Psoas muscle (tissue), 7 donors: ENCODE measurements at regions not wholly inside any gene's neighbourhood (a gene's known extent, or its start where the extent isn't known, plus 50 kb on each side); places are given as distances from the start of the nearest gene placed in this dataset.

Experiments
- ATAC-seq, 4 donors: fragments of 200-7000 bp; cut with Tn5 transposase; one replicate each; pipeline ENCODE4 v1.9.1; 2020; ENCODE audit warnings: moderate library complexity in 3 of 4, mild to moderate bottlenecking in 2 of 4
- DNase-seq, 2 donors: peaks; one replicate each; pipeline ENCODE4 v3.0.0-alpha.2; 2020
- H3K27ac ChIP-seq: fragments of 200-600 bp; one replicate; pipeline ENCODE4 v1.8.0; 2022
- H3K27me3 ChIP-seq, 3 donors: fragments of 200-600 bp in 1 of 3; one replicate each; pipeline versions ENCODE4 v1.6.1 to v1.8.0; 2013 to 2022; ENCODE audit warnings: low read length in 2 of 3, mild to moderate bottlenecking in 2 of 3, moderate library complexity in 1 of 3; ENCODE audit not compliant: insufficient read depth in 3 of 3
- H3K36me3 ChIP-seq, 2 donors: fragments of 200-600 bp in 1 of 2; one replicate each; pipeline versions ENCODE4 v1.6.1 to v1.8.0; 2013 to 2022; ENCODE audit warnings: low read depth in 1 of 2, mild to moderate bottlenecking in 1 of 2, moderate library complexity in 1 of 2; ENCODE audit not compliant: insufficient read depth in 1 of 2
- H3K4me1 ChIP-seq: fragments of 200-600 bp; one replicate; pipeline ENCODE4 v1.8.0; 2022
- H3K4me3 ChIP-seq: fragments of 200-600 bp; one replicate; pipeline ENCODE4 v1.8.0; 2022; ENCODE audit warnings: mild to moderate bottlenecking
- H3K9me3 ChIP-seq: fragments of 200-600 bp; one replicate; pipeline ENCODE4 v1.8.0; 2022
- WGBS, 3 donors: extraction: QIAGEN DNeasy Blood & Tissue Kit; methylation state at CpG; one replicate each; pipeline versions ENCODE4 v1.1.6 to v1.1.7; 2013; 5-methylcytosine and 5-hydroxymethylcytosine counted together
- intact Hi-C, 2 donors: fragments of 100-400 bp; cut with DNase I; formaldehyde crosslinking; loops; one replicate each; pipeline versions ENCODE4 v1.11.0 to v1.14.2; 2022
- TF ChIP-seq, protein P1 (sequence below): fragments of 200-600 bp; IDR thresholded peaks from one replicate; pipeline ENCODE4 v1.8.0; 2022; ENCODE audit warnings: antibody characterized with exemption
- donor health status: healthy with polysubstance abuse.
- donor health status: DM: no; HTN: no; CAD: no; lungs with moderate emphysema.
- donor health status: Bipolar disorder and iron deficiency.
- donor health status: healthy.
- donor health status: DM: yes; HTN: yes; CAD: no.
- donor health status: DM: no; HTN: no; CAD: no.
- donor health status: DM: yes; HTN: yes; CAD: no.

DNA sequence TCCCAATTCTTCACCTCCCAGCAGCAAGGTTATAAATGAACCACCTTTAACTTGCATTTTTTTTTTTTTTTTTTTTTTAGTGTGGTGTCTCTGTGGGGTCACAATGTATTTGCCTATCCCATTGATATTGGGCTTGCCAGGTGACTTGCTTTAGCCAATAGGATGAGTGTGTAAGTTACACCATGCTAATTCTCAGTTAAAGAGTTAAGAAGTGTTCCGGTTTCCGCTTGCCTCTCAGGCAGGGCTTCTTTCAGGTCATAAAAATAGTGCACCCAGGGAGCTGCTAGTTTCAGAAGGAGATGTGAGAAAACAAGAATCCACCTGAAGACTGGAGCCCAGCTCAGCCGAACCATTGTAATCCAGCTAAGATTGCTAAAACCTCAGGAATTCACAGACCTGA is 84.2 kb upstream of the PTPRD start:
- Histone ChIP-seq H3K27me3 (no peaks in the 10 kb centered on the region), H3K27ac (no peak overlapping the region), H3K9me3 (no peaks in the 10 kb centered on the region), H3K36me3 (no peaks in the 10 kb centered on the region), H3K4me1 (no peaks in the 10 kb centered on the region), H3K4me3 (no peak overlapping the region)
- no peak for DNase-seq
- TF ChIP-seq, protein P1, sequence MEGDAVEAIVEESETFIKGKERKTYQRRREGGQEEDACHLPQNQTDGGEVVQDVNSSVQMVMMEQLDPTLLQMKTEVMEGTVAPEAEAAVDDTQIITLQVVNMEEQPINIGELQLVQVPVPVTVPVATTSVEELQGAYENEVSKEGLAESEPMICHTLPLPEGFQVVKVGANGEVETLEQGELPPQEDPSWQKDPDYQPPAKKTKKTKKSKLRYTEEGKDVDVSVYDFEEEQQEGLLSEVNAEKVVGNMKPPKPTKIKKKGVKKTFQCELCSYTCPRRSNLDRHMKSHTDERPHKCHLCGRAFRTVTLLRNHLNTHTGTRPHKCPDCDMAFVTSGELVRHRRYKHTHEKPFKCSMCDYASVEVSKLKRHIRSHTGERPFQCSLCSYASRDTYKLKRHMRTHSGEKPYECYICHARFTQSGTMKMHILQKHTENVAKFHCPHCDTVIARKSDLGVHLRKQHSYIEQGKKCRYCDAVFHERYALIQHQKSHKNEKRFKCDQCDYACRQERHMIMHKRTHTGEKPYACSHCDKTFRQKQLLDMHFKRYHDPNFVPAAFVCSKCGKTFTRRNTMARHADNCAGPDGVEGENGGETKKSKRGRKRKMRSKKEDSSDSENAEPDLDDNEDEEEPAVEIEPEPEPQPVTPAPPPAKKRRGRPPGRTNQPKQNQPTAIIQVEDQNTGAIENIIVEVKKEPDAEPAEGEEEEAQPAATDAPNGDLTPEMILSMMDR: no peak
- intact Hi-C loops: no loop called here
- ATAC-seq: no peak
- 58 to 64% (median 60%) methylated on average over 3 of the region's 3 CpGs for WGBS, 3 donors

DNA sequence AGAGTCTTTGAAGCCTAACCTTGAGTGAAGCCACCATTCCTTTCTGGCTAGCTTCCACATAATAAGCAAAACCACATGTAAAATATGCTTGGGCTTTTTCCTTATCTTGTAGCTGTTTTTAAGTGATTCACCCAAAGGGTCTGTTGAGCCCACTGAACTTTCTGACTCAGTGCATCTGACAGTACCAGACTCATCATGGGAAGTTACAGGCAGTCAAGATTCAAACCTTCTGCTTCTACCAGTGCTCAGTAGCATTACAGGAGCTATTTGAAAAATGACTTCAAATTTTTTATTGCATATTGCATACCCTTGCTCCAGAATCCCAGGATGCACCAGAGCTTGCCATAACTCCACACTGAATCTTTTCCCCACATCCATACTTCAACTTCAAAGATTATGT is 87.5 kb upstream of the PTPRD start:
- ATAC-seq: no peak
- no peaks in the 10 kb centered on the region for H3K36me3 ChIP-seq
- no peak overlapping the region for H3K4me3 ChIP-seq
- H3K27me3 ChIP-seq: no peaks in the 10 kb centered on the region
- intact Hi-C loops: no loop called here
- TF ChIP-seq, protein P1: no peak
- H3K27ac ChIP-seq: no peak overlapping the region
- no peaks in the 10 kb centered on the region for H3K4me1 ChIP-seq
- no peaks in the 10 kb centered on the region for H3K9me3 ChIP-seq
- DNase-seq: no peak

DNA sequence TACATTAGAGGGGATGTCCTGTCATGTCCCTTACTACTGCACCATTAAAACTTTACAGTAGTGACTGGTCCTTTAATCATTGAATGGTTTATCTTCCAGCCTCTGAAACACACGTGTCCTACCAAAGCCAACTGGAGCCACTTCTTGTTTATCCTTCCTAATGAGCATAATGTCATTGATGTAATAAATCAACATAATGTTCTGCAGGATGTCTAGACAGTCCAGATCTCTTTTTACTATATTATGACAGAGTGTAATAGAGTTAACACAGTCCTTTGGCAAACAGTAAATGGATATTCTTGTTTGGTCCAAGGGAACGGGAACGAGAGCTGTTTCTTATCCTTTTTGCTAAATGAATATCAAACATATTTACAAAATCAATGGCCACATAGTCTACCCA is 88.1 kb upstream of the PTPRD start:
- intact Hi-C loops: no loop called here
- Histone ChIP-seq H3K4me1 (no peaks in the 10 kb centered on the region), H3K36me3 (no peaks in the 10 kb centered on the region), H3K27ac (no peak overlapping the region), H3K27me3 (no peaks in the 10 kb centered on the region), H3K4me3 (no peak overlapping the region), H3K9me3 (no peaks in the 10 kb centered on the region)
- TF ChIP-seq, protein P1: no peak
- ATAC-seq (no peak), DNase-seq (no peak)
- WGBS, 3 donors: 60 to 73% (median 67%) methylated on average over 3 of the region's 3 CpGs

DNA sequence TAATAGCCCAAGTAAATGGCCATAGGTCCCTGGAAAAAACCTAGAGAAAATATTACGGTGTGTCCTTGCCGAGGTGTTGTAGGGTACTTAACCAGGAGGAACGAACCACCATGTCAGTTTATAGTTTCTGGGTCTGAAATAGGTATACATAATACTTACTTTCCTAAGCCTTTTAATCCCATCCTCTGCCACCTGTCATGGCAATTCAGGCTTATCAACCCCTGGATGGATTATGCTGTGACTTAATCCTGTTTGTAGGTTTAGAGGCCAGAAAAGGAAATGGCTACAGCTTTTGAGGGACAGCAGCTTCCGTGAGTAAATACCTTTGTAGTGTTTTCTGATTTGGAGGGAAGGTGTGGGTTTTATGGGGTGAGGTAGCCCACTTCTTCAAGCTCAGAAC is 89.1 kb upstream of the PTPRD start:
- 75 to 77% (median 76%) methylated on average over 4 of the region's 4 CpGs for WGBS, 3 donors

DNA sequence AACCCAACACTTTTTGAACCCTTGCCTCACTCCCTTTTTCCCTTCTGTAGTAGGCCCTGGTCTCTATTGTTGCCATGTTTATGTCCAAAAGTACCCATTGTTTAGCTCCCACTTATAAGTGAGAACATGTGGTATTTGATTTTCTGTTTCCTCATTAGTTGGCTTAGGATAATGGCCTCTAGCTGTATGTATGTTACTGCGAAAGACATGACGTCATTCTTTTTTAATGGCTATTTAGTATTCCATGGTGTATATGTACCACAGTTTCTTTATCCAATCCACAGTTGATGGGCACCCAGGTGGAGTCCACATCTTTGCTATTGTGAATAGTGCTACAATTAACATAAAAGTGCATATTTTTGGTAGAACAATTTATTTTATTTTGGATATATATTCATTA is 90.3 kb upstream of the PTPRD start:
- ATAC-seq: no peak
- intact Hi-C loops: no loop called here
- 86 to 94% (median 87%) methylated on average over 2 of the region's 2 CpGs for WGBS, 3 donors
- Histone ChIP-seq H3K4me1 (no peaks in the 10 kb centered on the region), H3K9me3 (no peaks in the 10 kb centered on the region), H3K27me3 (no peaks in the 10 kb centered on the region), H3K4me3 (no peak overlapping the region), H3K36me3 (no peaks in the 10 kb centered on the region), H3K27ac (no peak overlapping the region)
- DNase-seq: no peak
- TF ChIP-seq, protein P1: no peak

More for the DNA sequence above, 89.1 kb upstream of the PTPRD start:
- Histone ChIP-seq H3K9me3 (no peaks in the 10 kb centered on the region), H3K4me1 (no peaks in the 10 kb centered on the region), H3K27ac (no peak overlapping the region), H3K36me3 (no peaks in the 10 kb centered on the region), H3K4me3 (no peak overlapping the region), H3K27me3 (no peaks in the 10 kb centered on the region)
- intact Hi-C loops: no loop called here
- DNase-seq (no peak), ATAC-seq (no peak)
- TF ChIP-seq, protein P1: no peak
